HG03135 (cell line): ENCODE measurements at regions not wholly inside any gene's neighbourhood (a gene's known extent, or its start where the extent isn't known, plus 50 kb on each side); places are given as distances from the start of the nearest gene placed in this dataset.

Experiments used
- ATAC-seq: cut with Tn5 transposase; IDR thresholded peaks from one replicate; pipeline ENCODE4 v1.9.1; 2021; ENCODE audit warnings: mild to moderate bottlenecking, moderate library complexity; ENCODE audit not compliant: unreplicated experiment

DNA sequence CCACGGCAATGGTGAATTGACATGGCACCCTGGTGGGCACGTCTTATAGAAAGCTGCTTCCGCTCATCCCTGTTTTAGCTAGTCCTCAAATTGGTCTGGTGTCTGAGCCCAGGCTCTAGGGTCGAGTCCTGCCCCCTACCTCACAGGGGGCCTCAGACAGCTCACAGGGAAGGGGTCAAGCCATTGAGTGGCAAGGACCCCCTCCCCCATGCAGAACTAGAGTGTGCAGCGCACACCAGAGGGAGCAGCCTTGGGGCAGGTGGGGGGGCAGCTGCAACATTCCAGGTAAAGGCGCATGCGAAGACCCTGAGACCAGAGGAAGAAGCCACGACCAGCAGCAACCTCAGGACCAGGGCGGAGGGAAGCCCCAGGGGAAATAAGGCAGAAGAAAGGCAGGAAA lies 240.4 kb upstream of the PPP2R2D start:
- no peak for ATAC-seq

DNA sequence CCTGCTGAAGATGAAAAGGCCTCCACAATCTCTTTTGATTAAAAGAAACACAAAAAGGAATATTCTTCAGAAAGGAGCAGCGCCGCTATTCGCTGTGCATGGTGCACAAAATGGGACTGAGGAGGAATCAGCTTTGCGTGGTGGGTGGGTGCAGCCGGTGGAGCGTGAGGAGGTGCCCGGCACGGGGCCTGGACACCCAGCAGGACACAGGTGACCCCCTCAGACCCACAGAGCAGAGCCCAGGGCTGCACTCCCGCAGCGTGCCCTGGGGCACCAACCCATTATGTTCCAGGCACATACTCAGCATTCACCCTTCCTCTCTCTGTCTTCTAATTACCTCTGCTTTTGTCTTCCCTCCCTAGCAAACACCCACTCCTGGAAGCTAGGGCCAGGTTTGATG lies 238.0 kb upstream of the PPP2R2D start:
- no peak for ATAC-seq

DNA sequence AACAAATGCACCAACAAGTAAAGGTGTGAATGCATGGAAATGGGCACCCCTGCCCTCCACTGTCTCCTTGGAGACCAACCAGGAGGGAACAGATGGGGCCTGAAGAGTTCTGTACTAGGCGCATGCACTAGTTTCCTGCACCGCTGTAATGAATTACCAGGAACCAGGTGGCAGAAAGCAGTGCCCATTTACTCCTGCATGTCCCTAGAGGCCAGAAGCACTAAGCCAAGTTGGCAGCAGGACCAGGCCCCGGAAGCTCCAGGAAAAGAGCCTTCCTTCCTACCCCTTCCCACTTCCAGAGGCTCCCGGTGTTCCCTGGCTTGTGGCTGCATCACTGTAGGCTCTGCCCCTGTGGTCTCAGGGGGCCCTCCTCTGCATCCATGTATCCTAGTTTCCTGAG lies 237.5 kb upstream of the PPP2R2D start:
- no peak for ATAC-seq

GRCh38 chr10:131666091-131666490 lies 234.7 kb upstream of the PPP2R2D start:
- ATAC-seq = no peak

DNA sequence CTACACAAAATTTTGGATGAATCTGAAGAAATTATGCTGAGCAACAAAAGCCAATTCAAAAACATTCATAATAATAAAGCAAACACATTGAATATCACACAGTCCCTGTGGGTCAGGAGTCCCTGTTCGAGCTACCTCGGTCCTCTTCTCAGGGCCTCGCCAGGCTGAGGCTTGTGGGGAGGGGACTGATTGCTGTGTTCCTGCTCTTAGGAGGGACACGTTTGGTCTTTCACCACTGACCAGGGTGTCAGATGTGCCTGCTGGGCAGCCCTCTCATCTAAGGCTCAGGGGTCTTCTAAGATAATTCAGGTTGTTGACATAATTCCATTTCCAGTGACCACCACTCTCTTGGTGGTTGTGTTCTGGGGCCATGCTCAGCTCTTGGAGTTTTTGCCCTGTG lies 233.8 kb upstream of the PPP2R2D start:
- no peak for ATAC-seq

DNA sequence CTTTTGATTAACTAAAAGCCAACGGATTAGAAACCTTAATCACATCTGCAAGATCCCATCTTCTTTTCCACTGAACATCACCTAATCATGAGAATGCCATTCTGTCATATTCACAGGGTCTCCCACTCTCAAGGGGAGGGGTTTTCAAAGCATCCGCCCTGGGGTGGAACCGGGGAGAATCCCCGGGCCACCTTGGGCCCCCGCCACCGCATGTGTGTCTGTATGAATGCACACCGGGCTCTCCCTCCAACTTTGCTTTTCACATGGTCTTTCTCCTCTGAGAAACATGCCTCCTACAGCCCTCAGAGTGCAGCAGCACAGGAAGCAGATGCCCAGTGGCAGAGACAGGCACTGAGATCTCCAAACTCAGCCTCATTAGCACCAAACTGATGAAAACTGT lies 233.2 kb upstream of the PPP2R2D start:
- ATAC-seq = no peak

GRCh38 chr10:131668903-131669302 lies 231.9 kb upstream of the PPP2R2D start:
- no peak for ATAC-seq

GRCh38 chr10:131669838-131670237 lies 231.0 kb upstream of the PPP2R2D start:
- no peak for ATAC-seq

GRCh38 chr10:131670341-131670740 lies 230.5 kb upstream of the PPP2R2D start:
- ATAC-seq = no peak

DNA sequence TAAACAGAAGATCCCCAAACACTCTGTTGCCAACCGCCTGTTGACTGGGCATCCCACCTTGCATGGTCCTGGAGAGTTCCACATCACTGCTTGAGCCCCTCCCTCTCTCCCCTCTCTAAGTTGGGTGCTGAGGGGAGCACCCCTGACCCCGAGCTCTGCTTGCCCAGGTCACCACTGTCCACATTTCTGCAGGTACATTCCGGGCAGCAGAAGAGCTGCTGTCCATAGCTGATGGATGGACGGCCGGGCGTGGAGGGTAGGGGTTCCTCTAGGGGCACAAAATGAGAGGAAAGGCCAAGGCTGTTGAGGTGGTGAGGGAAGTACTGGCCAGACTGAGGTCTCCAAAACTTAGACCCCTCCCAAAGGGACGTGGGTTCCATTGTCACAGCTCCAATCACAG lies 227.4 kb upstream of the PPP2R2D start:
- no peak for ATAC-seq

GRCh38 chr10:131674130-131674529 lies 226.7 kb upstream of the PPP2R2D start:
- ATAC-seq = no peak

DNA sequence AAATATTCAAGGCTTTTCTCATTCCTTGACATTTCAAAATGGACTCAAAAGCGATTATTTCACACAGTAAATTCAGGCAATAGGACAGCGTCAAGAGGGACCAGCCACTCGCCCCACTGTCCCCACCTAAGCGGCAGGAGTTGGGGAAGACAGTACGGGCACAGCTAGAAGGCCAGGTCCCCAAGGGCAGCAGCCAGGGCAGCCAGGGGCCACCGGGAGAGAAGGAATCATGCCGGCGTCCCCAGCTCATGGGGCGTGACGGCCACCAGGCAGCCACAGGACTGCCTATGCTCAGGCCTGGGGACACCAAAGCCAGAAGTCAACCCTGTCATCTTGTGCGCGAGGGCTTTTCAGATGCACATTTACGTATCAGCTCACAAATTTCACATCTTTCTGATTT lies 225.7 kb upstream of the PPP2R2D start:
- ATAC-seq = no peak

GRCh38 chr10:131676046-131676799 lies 224.6 kb upstream of the PPP2R2D start:
- ATAC-seq = no peak

DNA sequence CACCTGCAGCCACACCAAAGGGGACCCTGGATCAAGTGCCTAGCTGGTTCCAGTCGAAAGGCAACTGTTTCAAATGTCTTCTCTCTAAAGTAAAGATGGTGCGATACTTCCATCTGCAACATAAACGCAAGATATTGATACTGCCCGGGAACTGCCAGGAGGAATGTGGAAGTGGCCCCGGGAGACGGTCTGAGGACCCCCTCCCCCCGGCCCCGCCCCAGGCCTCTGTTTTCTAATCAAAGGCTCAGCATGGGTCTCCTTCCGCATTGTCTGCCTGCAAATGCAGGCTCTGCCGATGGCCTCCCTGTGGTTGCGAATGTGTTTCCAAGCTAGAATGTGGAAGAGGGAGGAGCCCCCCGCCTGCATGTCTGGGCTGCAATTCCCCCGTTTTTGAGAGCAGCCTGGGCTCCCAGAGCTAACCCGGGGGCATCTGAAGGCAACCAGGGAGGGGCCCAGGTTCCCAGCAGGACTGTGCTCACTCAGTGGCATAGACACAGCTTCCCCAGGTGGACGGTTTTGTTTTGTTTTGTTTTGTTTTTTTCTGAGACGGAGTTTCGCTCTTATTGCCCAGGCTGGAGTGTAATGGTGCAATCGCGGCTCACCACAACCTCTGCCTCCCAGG lies 223.9 kb upstream of the PPP2R2D start:
- ATAC-seq = no peak

DNA sequence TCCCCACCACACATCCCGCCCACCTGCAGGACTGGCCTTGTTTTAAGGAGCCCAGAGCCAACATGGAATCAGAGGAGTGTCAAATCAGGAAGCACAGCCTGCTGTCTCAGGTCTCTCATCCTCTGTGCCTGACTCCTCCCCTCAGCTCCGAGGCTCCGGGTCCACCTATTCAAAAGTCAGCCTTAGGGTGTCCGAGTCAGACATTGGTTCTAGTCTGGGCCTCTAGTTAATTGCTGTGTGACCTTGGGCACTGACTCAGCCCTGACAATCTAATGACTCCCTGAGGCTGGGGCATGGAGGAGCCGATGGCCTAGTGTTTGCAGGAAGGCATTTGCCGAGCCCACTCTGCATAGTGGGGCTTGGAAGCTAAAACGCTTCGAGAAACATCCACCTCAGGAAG lies 223.1 kb upstream of the PPP2R2D start:
- ATAC-seq = no peak

DNA sequence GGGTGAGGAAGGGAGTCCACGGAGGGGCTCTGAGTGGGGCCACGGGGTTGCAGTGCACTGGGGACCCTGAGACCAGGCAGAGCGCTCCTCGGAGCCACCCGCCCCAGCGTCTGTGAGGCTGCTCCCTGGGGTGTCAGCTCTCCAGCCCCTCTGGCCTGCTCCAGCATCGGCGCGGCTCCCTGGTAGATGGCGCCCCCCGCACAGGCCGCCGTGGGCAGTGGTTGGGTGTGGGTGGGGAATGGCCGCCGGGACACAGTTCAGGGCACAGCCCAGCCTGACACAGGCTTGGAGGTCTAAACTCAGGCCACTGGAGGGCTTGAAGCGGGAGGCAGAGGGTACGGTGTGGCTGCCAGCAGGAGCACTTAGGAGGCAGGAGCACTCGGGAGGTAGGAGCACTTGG lies 222.6 kb upstream of the PPP2R2D start:
- ATAC-seq = no peak

- ATAC-seq = no peak
These were observed 222.2 kb upstream of the PPP2R2D start for GRCh38 chr10:131678613-131679012.

DNA sequence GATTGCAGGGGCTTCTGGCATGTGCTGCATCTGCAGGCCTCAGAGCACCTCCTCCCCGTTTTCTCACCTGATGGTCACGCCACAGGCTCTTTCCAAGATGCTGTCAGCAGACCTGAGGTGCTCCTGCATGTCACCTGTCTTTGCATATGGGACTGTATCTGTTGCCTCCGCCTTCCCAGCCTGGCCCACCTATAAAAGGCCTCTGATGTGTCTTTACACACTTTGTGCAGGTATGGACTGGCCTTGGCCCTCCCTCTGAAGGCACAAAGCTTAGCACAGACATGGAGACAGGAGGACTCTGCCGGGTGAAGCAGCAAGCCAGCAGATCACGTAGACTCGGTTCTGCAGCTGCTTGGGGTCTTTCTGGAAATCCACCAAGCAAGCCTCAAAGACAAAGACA lies 220.9 kb upstream of the PPP2R2D start:
- ATAC-seq = no peak

DNA sequence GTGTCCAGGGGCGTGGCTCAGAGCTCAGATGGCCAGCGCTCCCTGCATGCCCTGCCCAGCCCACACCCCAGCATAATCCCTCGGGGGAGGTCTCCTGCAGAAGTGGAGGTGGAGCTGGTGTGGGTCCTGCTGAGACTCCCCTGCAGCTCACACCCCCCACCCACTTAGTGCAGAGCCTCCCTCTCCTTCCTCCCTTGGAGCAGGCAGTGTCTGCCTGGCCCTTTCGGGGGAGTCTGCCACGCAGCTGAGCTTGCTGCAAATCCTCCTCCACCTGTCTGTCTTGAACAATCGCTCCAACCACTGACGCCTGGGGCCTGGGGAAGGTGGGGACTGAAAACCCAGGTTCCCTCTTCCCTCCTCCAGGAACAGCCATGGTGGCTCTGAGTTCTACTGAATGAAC lies 219.7 kb upstream of the PPP2R2D start:
- no peak for ATAC-seq

- ATAC-seq = no peak
These were observed 219.2 kb upstream of the PPP2R2D start for GRCh38 chr10:131681656-131682055.

DNA sequence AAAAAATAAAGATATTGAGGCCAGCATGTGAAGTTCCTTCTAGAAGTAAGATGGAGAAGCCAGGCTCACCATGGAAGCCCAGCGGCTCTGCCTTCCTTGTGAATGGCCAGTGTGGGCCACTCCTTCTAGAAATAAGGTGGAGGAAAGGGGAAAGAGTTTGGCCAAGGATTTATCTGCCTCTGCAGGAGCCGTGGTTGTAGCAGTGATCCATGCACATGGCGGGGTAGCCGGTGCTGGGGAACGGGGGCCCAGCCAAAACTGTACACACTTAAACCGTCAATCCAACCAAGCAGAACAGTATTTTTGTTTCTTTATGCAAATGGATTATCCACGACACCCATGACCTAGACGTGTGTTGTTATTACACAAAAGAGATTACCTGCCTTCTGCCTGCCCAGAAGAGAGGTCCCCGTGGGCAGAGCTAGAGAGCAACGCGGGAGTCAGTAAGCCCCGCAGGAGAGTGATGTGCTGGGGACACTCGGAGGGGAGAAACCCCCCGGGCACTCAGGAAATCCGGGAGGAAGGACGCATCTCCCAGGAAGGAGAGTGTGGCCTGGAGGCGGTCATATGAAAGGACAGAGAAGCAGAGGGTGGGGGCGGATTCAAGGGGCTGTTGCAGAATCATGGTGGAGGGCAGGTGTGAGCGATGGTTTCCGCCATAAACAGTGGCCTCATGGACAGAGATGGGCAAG lies 218.4 kb upstream of the PPP2R2D start:
- no peak for ATAC-seq

DNA sequence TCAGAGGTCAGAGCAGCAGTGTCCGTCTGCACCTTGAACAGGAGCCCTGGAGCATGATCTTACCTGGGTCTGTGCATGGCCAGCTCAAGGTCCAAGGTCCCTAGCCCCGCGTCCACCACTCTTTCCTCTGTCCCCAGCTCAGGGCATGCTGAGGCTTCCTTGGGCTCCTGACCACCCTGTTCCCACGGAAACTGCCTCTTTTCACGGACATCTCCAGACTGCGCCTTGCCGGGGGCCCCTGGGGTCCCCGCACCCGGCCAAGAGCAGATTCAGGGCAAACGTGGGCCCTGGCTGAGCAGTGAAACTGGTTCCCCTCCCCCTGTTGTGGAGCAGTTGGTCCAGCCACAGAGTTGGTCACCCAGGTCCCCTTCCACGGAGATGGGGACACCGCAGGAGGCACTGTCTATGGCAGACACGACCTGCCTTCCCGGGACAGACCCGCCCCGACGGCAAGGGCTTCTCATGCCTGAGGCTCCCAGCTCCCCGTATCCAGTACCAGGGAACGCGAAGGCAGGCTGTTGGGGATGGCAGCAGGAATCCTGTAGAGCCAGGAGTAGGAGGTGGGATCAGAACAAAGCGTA lies 217.4 kb upstream of the PPP2R2D start:
- no peak for ATAC-seq
